ENCODE measurements at regions not wholly inside any gene's neighbourhood (a gene's known extent, or its start where the extent isn't known, plus 50 kb on each side); places are given as distances from the start of the nearest gene placed in this dataset.

- TF ChIP-seq CTCF (IDR thresholded peaks at IDR 0.05): no peak
- TF ChIP-seq POLR2A (IDR thresholded peaks at IDR 0.05): no peak
These were observed 1699.8 kb downstream of the EFNA5 start for GRCh38 chr5:105970919-105971318.
